ENCODE measurements at regions not wholly inside any gene's neighbourhood (a gene's known extent, or its start where the extent isn't known, plus 50 kb on each side); places are given as distances from the start of the nearest gene placed in this dataset.
A peak's percentile ranks its signal among the peaks of the same experiment; 100 is the strongest.

DNA sequence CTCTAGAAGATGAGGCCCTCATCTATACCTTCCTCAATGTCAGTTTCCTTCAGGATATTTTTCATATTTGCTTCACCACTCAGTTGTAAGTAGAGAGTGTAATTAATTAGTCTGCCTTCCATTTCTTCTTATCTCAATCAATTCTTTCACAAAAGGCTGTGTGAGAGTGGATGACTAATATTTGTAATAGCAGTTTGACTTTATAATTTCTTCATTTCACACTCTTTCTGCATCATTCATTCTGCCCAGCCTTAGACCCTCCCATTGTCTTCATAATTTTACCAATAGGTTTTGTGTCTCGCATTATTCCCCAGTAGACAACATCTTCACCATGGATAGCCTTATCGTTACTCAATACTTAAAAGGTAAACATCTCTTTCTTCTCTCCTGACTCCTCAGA, 1239.3 kb upstream of the MAP3K7 start:
- DNase-seq (ENCODE audit: low read depth), result no peak

DNA sequence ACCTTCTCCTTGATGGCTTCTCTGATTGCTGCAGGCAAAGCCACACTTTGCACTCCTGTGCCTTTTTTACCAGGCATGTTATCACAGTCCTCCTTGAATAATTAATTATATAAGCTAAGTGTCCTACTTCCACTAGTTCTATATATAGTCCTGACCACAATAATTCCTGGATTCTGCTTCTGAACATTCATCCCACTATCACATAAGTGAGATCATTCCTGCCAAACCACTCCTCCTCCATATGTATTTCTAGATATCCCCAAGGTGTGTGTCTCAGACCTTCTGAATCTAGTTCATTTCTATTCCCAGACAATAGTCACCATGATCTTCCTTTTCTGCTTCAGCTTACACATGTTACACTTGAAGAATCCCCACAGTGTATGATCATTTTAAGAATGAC, 1237.5 kb upstream of the MAP3K7 start:
- DNase-seq (ENCODE audit: low read depth), result no peak

DNA sequence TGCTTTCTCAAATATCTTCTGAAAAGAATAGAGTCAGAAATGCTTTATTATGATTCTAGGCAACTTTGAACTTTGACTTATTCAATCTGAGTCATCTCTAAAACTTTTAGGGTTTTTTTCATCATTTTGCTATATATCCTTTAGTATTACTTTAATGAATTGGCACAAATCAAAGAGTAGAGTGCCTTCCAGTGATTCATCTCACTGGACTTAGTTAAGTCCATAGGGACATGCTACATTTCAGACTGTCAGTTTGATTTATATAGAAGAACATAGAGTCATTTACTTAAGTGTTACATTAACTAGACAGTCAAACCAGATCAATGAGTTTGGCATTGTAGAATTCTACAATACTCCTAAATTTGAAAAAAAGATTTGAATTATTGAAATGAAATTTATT, 1235.7 kb upstream of the MAP3K7 start:
- DNase-seq (ENCODE audit: low read depth), result no peak

DNA sequence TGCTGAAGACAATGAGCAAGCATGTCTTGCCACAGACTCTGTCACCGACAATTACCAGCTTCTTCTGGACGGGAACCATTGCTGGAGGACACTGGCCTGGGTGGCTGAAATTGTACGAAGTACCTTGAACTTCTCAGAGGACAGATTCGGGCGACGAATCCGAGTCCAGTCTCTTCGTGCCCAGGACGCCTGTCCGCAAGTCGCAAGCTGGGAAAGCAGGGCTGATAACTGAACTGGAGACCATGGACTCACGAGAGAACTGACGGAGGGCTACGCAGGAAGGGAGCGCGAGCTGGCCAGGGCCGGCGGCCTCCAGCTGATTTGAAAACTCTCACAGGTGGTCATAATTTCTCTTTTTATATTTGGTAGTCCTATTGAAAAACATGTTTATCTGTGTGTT, 1229.5 kb upstream of the MAP3K7 start:
- no peak for DNase-seq (ENCODE audit: low read depth)

DNA sequence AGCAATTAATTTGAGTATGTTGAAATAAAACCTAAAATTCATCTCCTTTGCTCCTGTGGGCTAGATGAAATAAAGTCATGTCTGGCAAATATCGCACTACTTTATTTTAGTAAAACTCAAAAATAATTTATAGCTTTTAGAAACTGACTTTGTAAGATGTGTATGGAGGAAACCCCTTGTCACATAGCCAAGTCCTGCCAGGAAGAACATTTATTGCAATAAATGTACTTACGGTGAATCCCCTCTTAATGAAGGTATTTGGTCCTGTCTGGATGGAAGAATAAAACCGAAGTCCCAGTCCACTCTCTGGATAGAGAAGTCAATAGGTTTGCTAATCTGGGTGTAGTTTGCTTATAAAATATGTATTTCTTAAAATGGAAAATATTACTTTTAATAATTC, 1226.8 kb upstream of the MAP3K7 start:
- DNase-seq (ENCODE audit: low read depth), result no peak

DNA sequence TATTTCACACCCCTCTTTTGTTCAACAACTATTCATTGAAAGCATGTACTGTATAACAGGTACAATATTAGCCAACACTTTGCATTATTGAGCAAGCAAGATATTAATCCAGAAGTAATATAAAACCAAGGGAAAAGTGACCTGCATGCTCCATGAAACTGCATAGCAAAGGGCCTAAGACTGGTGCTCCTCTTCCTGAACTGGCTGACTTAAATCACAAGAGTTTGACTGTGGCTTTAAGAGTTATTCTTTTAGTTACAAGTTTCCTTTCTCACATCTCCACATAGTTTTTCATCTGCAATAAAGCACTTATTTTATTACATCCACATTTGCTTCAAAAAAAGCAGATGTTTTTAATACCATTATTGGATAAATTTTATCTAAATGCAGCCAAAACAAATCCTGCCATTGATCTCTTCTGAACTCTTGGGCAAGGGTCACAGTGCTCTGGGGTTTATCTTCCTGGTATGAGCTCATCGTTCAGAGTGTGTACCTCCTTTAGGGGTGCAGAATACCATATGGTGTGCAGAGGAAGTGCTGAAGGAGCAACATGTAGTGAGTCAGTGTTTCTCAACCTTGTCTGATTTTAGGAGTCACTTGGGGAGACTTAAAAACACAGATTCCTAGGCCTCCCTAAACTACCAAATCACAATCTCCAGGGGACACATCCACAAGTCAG, 1225.9 kb upstream of the MAP3K7 start:
- DNase-seq (ENCODE audit: low read depth), result peak; percentile 32

DNA sequence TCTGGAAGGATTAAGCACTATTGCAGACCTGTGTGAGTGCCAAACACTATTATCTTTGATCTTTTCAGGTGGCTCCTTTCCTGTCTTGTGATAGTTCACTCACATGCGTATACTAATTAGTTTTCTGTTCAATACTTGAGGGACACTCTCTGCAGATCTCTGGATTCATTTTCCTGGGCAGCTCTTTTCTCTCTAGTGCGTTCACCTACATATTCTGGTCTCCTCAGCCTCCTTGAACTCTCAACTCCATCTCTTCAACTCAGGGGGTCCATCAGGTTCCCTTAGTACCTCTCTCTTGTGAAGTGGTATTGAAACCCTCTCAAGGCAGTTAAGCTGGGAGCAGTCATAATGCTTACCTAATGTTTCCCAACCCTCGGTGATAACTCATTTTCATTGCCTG, 1218.1 kb upstream of the MAP3K7 start:
- DNase-seq (ENCODE audit: low read depth), result no peak

DNA sequence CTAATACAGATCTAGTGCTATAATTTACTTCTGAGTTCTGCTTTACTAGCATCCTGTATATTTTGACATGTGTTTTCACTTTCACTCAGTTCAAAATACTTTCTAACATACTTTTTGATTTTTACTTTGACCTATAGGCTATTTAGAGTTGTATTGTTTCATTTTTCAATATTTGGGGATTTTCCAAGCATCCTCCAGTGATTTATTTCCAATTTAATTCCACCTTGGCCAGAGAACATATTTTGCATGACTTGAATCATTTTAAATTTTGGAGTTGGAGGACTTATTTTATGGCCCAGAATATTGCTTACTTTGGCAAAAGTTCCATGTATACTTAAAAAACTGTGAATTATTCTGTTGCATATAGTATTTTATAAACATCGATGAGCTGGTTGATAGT, 1215.6 kb upstream of the MAP3K7 start:
- DNase-seq (ENCODE audit: low read depth), result no peak

DNA sequence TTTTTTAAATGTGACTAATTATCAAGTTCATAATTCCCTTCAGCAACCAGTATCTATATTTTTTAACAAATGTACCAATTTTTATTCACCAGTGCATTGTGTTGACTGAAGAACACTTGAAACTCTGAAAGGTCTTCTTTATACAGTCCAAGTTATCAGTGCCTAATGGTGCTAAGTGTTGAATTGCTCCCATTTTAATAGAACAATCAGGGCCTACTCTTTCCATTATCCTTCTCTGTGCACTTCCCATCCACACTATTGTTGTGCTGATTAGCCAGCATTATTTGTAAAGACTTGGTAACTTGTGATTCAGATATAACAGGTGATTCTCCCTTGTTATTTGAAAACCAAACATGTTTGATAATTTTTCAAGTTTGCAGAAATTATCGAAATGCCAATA, 1209.7 kb upstream of the MAP3K7 start:
- no peak for DNase-seq (ENCODE audit: low read depth)

DNA sequence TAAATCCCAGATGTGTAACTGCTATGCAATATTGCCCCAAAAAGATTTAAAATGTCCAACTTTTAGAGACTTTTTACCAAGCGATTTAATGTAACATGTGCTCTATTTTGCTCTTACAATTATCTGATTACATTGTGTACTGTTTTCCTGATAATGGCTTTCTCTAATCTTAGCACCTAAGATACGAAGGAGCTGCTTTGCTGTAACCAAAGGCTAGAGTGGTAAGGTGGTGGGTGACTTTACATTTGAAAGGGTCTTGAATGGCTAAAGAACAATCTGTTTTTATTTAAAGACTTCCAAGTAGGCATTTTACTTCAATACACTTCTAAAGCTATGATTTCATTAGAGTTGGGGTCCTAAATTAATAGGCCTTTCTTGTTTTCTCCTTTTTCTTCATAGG, 1201.6 kb upstream of the MAP3K7 start:
- DNase-seq (ENCODE audit: low read depth), result no peak

DNA sequence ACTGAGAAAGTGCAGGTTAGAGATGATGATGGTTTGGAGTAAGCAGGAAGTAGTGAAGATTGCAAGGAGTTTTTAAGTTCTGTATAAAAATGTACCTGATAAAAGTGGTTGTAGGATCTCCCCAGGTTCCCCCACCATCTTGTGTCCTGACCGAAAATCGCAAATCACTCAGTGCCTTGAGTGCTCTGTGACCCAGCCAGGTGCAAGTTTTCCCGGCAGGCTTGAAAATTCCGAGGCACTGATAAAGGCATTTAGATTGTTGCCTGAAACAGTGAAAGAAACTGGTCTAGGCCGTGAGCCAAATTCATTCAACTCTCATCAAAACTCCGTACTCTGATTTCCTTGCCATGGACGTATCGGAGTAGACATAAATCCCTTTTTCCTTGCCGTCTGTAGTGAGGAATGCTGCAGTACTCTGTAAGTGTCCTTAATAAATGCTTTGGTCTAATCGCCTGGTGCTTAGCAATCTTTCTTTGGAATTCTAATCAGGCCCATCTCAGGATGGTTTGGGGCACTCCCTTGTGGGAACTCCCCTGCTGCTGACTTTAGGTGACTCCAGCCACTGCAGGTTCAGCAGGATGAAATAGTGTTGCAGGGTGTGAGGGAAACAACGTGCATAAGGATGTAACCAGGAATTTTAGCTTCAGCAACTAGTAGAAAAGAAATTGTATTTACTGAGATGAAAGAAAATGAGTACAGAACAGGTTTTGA, 1199.8 kb upstream of the MAP3K7 start:
- DNase-seq (ENCODE audit: low read depth), result no peak

DNA sequence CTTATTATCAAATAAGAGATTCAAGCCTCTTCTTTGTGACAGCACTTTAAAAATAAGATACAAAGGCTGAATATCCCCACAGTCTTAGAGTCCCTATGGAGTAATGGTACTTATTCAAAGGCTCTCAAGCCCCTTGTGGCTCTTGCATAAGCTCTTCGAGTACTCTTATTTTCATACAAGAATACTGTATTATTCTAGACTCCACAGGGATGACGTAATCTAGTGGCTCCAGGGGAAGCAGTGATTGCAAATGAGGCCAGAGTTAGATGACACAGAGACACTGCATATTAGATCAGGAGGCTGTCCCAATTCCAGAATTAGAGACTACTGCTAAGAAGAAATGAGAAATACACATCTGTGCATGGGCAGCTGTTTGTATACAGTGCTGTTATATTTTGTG, 1195.9 kb upstream of the MAP3K7 start:
- DNase-seq (ENCODE audit: low read depth), result no peak

DNA sequence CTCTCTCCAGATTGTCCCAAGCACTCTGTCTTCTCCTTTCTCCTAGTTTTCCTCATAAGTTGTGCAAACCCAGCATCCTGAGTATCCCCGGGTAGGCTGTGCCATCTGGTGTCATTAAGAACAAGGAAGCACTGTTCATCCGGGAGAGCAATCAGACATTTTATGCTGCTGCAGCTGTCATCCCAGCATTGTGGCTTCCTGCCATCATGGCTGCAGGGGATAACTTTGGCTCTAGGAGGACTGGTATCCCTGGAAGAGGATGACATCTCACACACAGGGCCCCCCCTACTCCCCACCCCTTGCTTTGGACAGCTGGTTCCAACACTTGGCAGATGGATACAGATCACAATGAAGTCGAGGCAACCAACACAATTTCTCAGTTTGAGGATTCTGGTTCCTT, 1195.1 kb upstream of the MAP3K7 start:
- peak; percentile 7 for DNase-seq (ENCODE audit: low read depth)

DNA sequence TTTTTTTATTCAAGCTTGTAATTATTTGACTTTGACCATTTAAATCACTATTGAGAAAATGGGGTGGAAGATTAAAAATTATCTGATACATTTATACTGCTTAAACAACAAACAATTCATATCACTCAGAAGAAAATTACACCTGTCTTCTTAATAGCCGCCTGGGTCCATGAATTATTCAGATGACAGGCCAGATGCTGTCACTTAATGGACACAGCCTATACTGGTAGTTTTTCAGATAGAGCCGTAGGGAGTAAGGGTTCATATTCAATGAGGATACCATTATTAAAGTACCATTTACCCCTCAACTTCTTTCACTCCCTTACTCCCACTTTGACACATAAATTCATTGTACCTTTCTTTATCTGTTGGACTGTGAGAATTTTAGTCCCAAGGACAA, 1193.4 kb upstream of the MAP3K7 start:
- DNase-seq (ENCODE audit: low read depth), result no peak

DNA sequence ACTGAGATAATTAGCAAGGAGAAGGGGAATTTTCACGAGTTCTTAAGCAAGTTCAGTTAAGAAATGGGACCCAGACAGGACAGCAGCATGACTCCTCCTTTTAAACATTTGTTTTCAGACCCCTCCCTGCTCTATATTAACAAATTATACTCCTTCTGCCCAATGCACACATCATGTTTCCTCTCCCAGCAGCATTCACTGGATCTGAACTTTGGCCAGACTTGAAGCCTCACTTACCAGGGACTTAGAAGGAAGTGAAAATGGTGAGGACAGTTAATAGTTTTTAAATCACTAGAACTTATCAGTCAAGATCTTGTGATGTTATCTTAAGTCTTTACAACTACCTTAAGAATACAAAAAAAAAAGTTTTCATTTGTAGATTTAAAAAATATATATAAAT, 1174.7 kb upstream of the MAP3K7 start:
- no peak for DNase-seq (ENCODE audit: low read depth)

DNA sequence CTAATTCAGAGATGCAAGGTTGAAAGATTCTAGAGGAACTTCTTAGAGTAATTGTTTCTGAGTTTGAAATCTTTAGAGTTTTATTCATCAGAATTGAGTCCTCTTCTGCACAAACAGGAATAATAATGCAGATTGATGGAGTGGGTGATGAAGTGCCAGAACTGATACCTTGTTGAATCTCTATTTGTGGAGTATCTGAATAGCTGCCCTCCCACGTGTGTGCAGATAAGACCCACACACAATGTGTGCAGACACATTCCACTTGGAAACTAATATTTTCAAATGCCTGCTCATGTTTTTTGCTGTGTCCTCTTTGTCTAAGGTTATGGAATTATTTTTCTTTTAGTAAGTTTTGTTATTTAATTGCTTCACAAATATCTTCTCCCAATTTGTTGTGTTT, 1167.8 kb upstream of the MAP3K7 start:
- no peak for DNase-seq (ENCODE audit: low read depth)

DNA sequence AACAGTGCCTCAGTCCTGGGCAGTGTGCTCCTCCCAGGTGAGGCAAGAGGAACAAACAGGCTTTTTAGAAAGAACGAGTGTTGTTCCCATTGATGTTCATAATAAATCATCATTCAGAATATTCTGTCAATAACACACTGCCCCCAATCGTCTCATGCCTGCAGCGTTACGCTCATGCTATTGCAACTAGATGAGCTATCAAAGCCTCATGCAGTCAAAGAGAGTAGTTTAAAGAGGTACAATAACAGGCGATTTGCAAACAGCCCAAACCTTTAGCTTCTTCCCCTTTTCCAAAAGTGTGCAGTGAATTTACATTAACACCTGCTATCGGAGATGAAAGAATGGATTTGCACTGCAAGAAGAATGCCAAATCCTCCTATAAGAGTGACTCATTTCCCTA, 1164.7 kb upstream of the MAP3K7 start:
- DNase-seq (ENCODE audit: low read depth), result no peak

DNA sequence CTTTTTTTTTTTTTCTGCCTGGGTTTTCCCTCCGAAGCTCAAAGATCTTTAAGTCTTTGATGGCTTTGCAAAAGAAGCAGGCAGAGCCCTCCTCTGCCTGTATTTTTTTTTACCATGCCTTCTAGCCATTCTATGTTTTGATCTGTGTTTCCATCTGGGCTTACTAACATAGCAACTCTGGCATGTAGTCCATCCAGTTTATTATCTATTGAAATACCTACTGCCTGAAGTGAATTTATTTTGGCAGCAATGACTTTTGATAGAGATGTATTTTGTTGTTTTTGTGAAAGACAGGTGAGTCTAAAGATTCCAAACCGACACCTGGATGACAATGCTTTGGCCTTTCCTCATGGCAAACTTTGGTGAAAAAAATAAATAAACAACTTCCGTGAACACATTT, 1157.7 kb upstream of the MAP3K7 start:
- DNase-seq (ENCODE audit: low read depth), result no peak

DNA sequence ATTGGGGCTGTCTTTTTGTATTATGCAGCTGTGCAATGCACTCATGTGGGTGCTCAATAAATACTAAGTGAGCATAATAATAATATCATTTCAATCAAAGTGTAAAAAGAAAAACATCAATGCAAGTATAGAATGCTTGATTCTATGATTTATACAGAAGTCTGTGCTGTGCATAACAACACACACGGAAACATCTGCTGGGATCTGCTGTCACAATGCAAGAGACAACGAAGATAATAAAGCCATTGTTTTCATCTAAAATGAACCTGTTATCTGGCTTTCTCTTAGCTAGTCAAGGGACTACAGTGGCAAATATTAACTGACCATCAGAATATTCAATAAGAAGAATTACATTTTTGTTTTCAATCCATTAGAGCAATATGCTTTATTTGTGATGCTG, 1156.9 kb upstream of the MAP3K7 start:
- DNase-seq (ENCODE audit: low read depth), result no peak

DNA sequence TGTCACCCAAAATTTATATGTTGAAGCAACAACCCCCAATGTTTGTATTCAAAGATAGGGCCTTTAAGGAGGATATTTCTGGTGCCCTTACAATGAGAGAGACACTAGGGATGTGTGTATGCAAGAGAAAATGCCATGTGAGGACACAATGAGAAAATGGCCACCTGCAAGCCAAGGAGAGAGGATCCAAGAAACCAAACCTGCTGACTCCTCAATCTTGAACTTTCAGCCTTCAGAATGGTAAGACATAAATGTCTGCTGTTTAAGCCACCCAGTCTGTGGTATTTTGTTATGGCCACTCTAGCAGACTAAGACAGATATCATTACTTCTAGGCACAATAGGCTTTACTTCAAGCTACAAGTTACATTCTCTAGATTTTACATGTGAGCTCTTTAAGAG, 1145.1 kb upstream of the MAP3K7 start:
- no peak for DNase-seq (ENCODE audit: low read depth)

DNA sequence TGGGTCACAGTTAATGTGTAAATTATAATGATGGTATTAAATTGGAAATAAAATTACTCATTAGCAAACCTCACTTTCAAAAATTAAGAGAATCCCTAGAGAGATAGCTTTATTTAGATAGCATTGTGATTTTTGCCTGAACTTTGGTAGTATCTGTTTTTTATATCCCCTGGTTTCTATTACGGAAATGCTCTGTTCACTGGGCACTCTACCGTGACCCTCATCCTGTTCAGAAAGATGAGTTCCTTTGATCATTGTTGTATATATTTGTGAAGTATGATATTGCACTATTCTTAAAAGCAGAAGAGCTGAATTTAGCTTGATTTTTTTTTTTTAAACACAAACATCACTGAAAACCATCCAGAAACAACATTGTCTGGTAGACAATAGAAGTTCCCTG, 1143.8 kb upstream of the MAP3K7 start:
- DNase-seq (ENCODE audit: low read depth), result no peak

DNA sequence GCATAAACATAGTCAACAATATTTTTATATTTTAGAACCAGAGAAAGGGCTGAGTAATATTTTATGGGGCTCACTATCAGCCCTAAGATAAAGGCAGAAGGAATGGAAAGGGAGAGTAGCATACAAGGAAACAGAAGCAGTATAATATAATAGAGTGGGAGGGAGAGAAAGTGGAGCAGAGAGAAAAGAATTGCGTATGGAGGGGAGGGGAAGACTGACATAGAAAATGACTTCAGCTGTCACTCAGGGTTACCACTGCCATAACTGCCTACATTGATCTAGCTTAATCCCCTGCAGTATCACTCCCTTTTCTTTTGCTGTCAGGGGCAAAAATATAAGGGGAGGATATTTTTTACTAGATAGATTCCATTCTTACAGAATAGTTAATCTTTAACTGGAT, 1133.5 kb upstream of the MAP3K7 start:
- no peak for DNase-seq (ENCODE audit: low read depth)

DNA sequence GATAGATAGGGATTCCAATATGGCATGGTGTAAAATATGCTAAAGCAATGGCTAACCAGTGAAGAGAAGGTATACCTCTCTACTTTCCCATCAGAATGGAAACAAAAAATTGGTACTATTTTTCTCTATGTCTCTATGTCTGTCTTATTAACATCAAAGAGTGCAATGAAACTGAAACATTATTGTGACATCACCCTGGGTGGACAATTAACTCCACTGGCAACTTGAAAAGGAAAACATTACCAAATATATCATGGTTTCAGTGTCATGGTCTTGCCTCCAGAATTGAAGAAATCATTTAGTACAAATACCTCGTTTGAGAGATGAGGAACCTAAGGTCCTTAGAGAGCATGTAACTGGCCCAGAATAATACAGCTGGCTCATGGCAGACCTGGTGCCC, 1132.5 kb upstream of the MAP3K7 start:
- no peak for DNase-seq (ENCODE audit: low read depth)

DNA sequence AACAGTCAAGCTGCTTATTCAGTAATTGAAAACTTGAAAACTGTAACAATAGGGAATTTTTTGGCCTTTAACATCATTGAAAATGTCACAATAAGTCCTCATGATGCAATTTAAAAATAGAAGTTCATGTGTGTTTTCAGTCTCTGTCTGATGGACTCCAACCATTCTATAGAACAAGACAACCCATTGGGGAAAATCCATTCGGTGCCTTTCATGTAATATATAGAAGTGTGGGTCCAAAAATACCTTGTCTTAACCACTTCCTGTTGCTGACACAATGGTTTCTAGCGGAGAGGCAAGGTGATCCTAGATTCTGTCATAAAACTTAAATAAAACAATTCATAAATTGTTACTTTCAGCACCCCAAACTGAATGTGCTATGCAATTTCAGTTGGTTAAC, 1131.3 kb upstream of the MAP3K7 start:
- no peak for DNase-seq (ENCODE audit: low read depth)

Data from HT1080 (cell line).